AG04450 (cell line): ENCODE measurements at regions not wholly inside any gene's neighbourhood (a gene's known extent, or its start where the extent isn't known, plus 50 kb on each side); places are given as distances from the start of the nearest gene placed in this dataset.

ENCODE experiments used
- CTCF ChIA-PET: fragments of 300-600, 350-600 bp; formaldehyde crosslinking; extraction: SDS; loops from one replicate; lab custom pipeline; 2022; ENCODE audit warnings: antibody characterized with exemption, inconsistent platforms; lab: Charles Lee
- POLR2A ChIA-PET: fragments of 350-600 bp; formaldehyde crosslinking; extraction: SDS; loops from one replicate; lab custom pipeline; 2021; ENCODE audit warnings: antibody characterized with exemption, inconsistent platforms; lab: Yijun Ruan, JAX
- DNase-seq: peaks from one replicate; pipeline ENCODE4 v3.0.0-alpha.2; 2011; ENCODE audit warnings: low read depth, low spot score
- H3K27ac ChIP-seq: one replicate; pipeline ENCODE4 v1.5.1; 2012; ENCODE audit warnings: low read depth, low read length, control low read depth
- H3K27me3 ChIP-seq: one replicate; pipeline ENCODE4 v1.6.0; 2012; ENCODE audit warnings: low read length; ENCODE audit not compliant: control insufficient read depth, insufficient read depth
- H3K4me3 ChIP-seq: 2 replicates; pipeline ENCODE4 v1.5.1; 2011; ENCODE audit warnings: mild to moderate bottlenecking, low read depth, low read length, control low read depth
- H3K9me3 ChIP-seq: 2 replicates; pipeline ENCODE4 v1.5.1; 2012; ENCODE audit warnings: low read length; ENCODE audit not compliant: control insufficient read depth, insufficient read depth
- TF ChIP-seq, protein P1 (sequence below): IDR thresholded peaks from 2 replicates; pipeline ENCODE4 v1.5.1; 2011; ENCODE audit warnings: low read depth, low read length, control low read depth, inconsistent platforms

DNA sequence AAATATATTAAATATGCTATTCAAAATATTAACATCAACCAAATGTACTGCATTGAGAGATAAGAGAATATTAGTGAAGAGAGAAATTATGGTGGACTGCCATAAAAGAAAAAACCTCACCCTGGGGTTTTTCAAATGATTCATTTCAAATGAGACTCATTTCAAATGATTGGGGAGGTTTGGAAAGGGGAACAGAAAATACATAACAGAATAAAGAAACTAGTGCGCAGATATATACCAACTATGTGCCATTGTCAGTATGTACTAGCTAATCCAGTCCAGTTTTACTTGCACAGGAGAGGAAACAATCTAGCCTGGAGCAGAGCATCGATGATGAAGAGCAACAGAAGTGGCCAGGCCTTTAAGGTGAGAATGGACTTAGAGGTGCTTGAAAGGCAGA, 651.6 kb upstream of the RORB start:
- peaks cover 2% of the 10 kb centered on the region; the same call in 1 of the 2 replicates for H3K9me3 ChIP-seq
- DNase-seq = no peak
- no peaks in the 10 kb centered on the region for H3K27me3 ChIP-seq
- H3K27ac ChIP-seq = no peak overlapping the region
- CTCF ChIA-PET = no interaction called here
- POLR2A ChIA-PET = no interaction called here
- H3K4me3 ChIP-seq = no peak overlapping the region
- TF ChIP-seq, protein P1, sequence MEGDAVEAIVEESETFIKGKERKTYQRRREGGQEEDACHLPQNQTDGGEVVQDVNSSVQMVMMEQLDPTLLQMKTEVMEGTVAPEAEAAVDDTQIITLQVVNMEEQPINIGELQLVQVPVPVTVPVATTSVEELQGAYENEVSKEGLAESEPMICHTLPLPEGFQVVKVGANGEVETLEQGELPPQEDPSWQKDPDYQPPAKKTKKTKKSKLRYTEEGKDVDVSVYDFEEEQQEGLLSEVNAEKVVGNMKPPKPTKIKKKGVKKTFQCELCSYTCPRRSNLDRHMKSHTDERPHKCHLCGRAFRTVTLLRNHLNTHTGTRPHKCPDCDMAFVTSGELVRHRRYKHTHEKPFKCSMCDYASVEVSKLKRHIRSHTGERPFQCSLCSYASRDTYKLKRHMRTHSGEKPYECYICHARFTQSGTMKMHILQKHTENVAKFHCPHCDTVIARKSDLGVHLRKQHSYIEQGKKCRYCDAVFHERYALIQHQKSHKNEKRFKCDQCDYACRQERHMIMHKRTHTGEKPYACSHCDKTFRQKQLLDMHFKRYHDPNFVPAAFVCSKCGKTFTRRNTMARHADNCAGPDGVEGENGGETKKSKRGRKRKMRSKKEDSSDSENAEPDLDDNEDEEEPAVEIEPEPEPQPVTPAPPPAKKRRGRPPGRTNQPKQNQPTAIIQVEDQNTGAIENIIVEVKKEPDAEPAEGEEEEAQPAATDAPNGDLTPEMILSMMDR = no peak

DNA sequence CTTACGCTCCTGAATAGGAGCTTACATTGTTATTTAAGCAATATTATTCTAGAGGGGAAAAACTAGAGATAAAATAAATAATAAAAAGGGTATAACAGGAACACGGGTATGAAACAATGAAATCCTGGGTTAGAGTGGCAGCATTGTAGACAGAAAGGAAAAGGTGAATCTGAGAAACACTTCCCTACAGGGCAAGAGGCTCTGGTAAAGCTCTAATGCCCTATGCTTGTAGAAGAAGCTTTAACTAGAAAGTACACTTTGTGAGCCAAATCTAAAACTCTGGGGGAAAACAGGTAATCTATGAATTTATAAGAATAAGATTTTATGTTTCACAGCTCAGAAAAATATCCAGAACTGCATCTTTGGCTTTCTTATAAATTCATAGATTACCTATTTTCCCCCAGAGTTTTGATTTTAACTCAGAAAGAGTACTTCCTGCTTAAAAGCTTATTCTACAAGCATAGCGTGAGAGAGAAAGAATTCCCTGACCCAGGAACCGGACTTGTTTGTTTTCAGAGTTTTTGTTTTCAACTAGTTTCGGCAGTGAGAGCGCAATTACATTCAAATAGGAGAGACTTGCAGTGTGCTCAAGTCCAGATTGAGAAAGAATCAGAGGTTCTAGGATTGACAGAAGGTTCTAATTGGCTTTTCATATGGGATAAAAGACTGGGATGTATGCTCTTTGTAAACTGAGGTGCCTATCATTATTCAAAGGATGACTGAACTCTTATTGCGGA, 651.0 kb upstream of the RORB start:
- H3K4me3 ChIP-seq = no peak overlapping the region
- DNase-seq = no peak
- H3K27me3 ChIP-seq = no peaks in the 10 kb centered on the region
- TF ChIP-seq, protein P1 = no peak
- ChIA-PET POLR2A (no interaction called here), CTCF (no interaction called here)
- H3K27ac ChIP-seq = no peak overlapping the region
- peaks cover 2% of the 10 kb centered on the region; the same call in 1 of the 2 replicates for H3K9me3 ChIP-seq

DNA sequence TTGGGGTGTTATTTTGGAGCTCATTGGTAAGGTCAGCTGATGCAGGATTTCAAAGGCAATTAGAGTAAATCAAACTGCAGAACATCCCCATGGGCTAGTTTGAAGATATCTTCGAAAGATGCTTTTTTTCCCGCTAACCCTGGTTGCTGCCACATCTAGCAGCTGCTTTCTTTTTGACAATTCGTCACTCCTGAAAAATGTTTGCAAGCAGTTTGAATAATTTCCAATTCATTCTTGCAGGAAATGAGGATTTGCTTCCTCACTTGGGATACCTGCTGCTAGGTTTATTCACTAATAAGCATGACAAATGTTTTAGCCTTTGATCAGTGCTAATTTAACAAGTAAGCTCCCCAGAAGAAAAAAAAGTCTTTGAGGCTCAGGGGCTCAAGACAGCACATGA, 649.6 kb upstream of the RORB start:
- TF ChIP-seq, protein P1 = no peak
- Histone ChIP-seq H3K27ac (no peak overlapping the region), H3K27me3 (no peaks in the 10 kb centered on the region), H3K9me3 (peaks cover 2% of the 10 kb centered on the region; the same call in 1 of the 2 replicates), H3K4me3 (no peak overlapping the region)
- CTCF ChIA-PET = no interaction called here
- POLR2A ChIA-PET = no interaction called here
- no peak for DNase-seq

DNA sequence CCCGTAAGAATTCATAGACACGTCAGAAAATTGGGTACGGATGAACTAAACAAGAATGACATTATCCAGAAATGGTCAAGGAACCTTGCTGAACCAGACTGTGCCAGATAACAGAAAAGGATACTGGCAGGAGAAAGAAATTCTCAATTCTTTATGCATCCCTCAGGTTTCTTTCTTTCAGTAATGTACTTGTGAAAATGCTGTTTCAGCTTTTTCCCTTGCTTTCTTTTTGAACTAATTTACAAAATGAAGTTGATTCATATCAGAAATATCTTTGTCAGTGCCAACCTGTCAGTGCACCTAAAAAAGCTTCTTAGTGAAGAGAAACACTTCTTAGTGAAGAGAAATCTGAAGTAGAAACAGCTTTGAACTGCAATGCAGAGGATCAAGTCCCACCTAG, 643.6 kb upstream of the RORB start:
- Histone ChIP-seq H3K27ac (no peak overlapping the region), H3K4me3 (no peak overlapping the region), H3K9me3 (peaks cover 4% of the 10 kb centered on the region; the same call in 1 of the 2 replicates), H3K27me3 (no peaks in the 10 kb centered on the region)
- POLR2A ChIA-PET = no interaction called here
- DNase-seq = no peak
- TF ChIP-seq, protein P1 = no peak
- CTCF ChIA-PET = no interaction called here

DNA sequence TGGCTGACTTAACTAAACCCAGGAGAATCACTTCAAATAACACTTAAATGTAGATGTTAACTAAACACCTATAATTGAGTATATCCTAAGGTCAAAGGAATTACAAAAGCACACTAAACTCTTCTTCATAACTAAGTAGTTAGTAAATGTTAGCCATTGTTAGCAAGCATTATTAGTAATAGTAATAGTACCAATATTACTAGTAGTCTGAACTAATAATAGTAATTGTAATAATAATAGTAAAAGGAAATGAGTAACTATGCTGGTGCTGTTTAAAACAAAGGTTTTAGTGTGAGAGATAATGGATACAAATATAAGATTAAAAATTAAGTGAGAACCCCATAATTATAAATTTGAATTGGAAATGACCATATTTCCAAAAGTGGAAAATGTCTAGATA, 641.9 kb upstream of the RORB start:
- Histone ChIP-seq H3K27me3 (no peaks in the 10 kb centered on the region), H3K27ac (no peak overlapping the region), H3K4me3 (no peak overlapping the region), H3K9me3 (0 out of 2 replicates have a peak, but pooled peaks cover 2% of the 10 kb centered on the region)
- no peak for DNase-seq
- POLR2A ChIA-PET = no interaction called here
- TF ChIP-seq, protein P1 = no peak
- CTCF ChIA-PET = no interaction called here
